Thyroid gland (tissue), 4 donors: ENCODE measurements at regions not wholly inside any gene's neighbourhood (a gene's known extent, or its start where the extent isn't known, plus 50 kb on each side); places are given as distances from the start of the nearest gene placed in this dataset.

Experiments used
- CTCF ChIP-seq, 6 experiments: fragments of 200-600 bp in 3 of 6; fragments of 450-650 bp in 3 of 6; sonication (generic) in 3 of 6; IDR thresholded peaks; one replicate each; pipeline ENCODE4 v1.5.1; 2016 to 2019; ENCODE audit warnings: antibody characterized with exemption in 6 of 6, mild to moderate bottlenecking in 2 of 6, inconsistent platforms in 1 of 6, moderate library complexity in 1 of 6
- POLR2A ChIP-seq, 2 donors: fragments of 450-650 bp; IDR thresholded peaks; one replicate each; pipeline ENCODE4 v1.6.1; 2017; ENCODE audit warnings: antibody characterized with exemption in 2 of 2, mild to moderate bottlenecking in 2 of 2, moderate library complexity in 1 of 2

DNA sequence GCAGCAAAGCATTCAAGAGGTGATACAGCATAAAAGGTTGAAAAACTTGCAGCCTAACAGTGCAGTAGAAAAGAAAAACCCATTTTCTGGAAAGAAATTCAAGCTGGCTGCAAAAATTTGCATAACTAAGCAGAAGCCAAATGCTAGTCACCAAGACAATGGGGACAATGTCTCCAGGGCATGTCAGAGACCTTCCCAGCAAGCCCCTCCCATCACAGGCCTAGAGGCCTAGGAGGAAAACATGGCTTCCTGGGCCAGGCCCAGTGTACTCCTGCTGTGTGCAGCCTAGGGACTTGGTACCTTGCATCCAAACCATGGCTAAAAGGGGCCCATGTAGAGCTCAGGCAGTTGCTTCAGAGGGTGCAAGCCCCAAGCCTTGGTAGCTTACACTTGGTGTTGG lies 405.1 kb upstream of the CYRIA start:
- TF ChIP-seq CTCF (IDR thresholded peaks at IDR 0.05): no peak
- no peak for TF ChIP-seq POLR2A (IDR thresholded peaks at IDR 0.05)
